CD4-positive, alpha-beta T cell (primary cell): ENCODE measurements at regions not wholly inside any gene's neighbourhood (a gene's known extent, or its start where the extent isn't known, plus 50 kb on each side); places are given as distances from the start of the nearest gene placed in this dataset.

Experiments
- ATAC-seq: fragments of 200-7000 bp; cut with Tn5 transposase; one replicate; pipeline ENCODE4 v1.10.0; 2022; ENCODE audit warnings: mild to moderate bottlenecking; ENCODE audit not compliant: poor library complexity
- CTCF ChIA-PET: fragments of 350-600 bp; sonication (Branson Sonifier 250); formaldehyde crosslinking; loops from one replicate; lab custom pipeline; 2021; ENCODE audit warnings: antibody characterized with exemption, inconsistent platforms; lab: Charles Lee
- POLR2A ChIA-PET: fragments of 350-600 bp; sonication (Branson Sonifier 250); formaldehyde crosslinking; loops from one replicate; lab custom pipeline; 2021; ENCODE audit warnings: antibody characterized with exemption, inconsistent platforms; lab: Charles Lee
- DNase-seq, 14 experiments: peaks; one replicate each; pipeline ENCODE4 v3.0.0-alpha.2; 2013 to 2020; ENCODE audit warnings: mixed read lengths in 2 of 14
- H3K27ac ChIP-seq, 2 donors: one replicate each; pipeline versions ENCODE4 v1.5.1 to v1.7.0; 2013; ENCODE audit warnings: low read length in 2 of 2, low read depth in 1 of 2, mild to moderate bottlenecking in 1 of 2
- H3K27me3 ChIP-seq, 2 experiments: 1 replicate in 1 of 2; 2 replicates in 1 of 2; pipeline versions ENCODE4 v1.6.1 to v1.7.0; 2013; ENCODE audit warnings: low read length in 2 of 2, control low read depth in 1 of 2, mild to moderate bottlenecking in 1 of 2, moderate library complexity in 1 of 2; ENCODE audit not compliant: insufficient read depth in 2 of 2, control insufficient read depth in 1 of 2
- H3K36me3 ChIP-seq: one replicate; pipeline ENCODE4 v1.6.1; 2013; ENCODE audit warnings: low read length, control low read depth; ENCODE audit not compliant: insufficient read depth
- H3K4me1 ChIP-seq: one replicate; pipeline ENCODE4 v1.6.1; 2013; ENCODE audit warnings: low read length, control low read depth; ENCODE audit not compliant: insufficient read depth
- H3K4me3 ChIP-seq: one replicate; pipeline ENCODE4 v1.5.1; 2013; ENCODE audit warnings: mild to moderate bottlenecking, low read length, moderate library complexity
- H3K9me3 ChIP-seq, 2 experiments: 1 replicate in 1 of 2; 2 replicates in 1 of 2; pipeline versions ENCODE4 v1.6.1 to v1.7.0; 2013; ENCODE audit warnings: low read length in 2 of 2, mild to moderate bottlenecking in 2 of 2, control low read depth in 1 of 2, moderate library complexity in 1 of 2; ENCODE audit not compliant: control insufficient read depth in 1 of 2, insufficient read depth in 1 of 2
- H3K27ac Mint-ChIP-seq: one replicate; pipeline ENCODE4 v1.8.0; 2020; ENCODE audit warnings: mixed read lengths
- H3K27me3 Mint-ChIP-seq: one replicate; pipeline ENCODE4 v1.8.0; 2021; ENCODE audit warnings: mixed read lengths
- H3K36me3 Mint-ChIP-seq: one replicate; pipeline ENCODE4 v1.8.0; 2021; ENCODE audit warnings: low read depth, mixed read lengths
- H3K4me1 Mint-ChIP-seq: one replicate; pipeline ENCODE4 v1.8.0; 2021; ENCODE audit warnings: low read depth, mixed read lengths
- H3K4me3 Mint-ChIP-seq: one replicate; pipeline ENCODE4 v1.8.0; 2020; ENCODE audit warnings: mild to moderate bottlenecking, mixed read lengths
- H3K9me3 Mint-ChIP-seq: one replicate; pipeline ENCODE4 v1.8.0; 2020; ENCODE audit warnings: mixed read lengths
- intact Hi-C, 2 experiments: fragments of 100-400 bp; cut with DNase I in 1 of 2; cut with micrococcal nuclease in 1 of 2; formaldehyde crosslinking; loops; one replicate each; pipeline versions ENCODE4 v1.15.1 to v1.9.0; 2023 to 2025; cut with DNase I, micrococcal nuclease
- TF ChIP-seq, protein P1 (sequence below): fragments of 200-600 bp; IDR thresholded peaks from one replicate; pipeline ENCODE4 v1.8.0; 2022; ENCODE audit warnings: antibody characterized with exemption, mild to moderate bottlenecking

GRCh38 chr12:97292588-97292987 lies 170.0 kb upstream of the RMST start:
- Histone ChIP-seq H3K9me3 (peaks cover 0 to 11% of the 10 kb centered on the region in 2 experiments), H3K4me3 (no peak overlapping the region), H3K27me3 (no peaks in the 10 kb centered on the region), H3K27ac (no peak overlapping the region), H3K4me1 (no peaks in the 10 kb centered on the region), H3K36me3 (no peaks in the 10 kb centered on the region)
- Mint-ChIP-seq H3K27ac (no peak overlapping the region), H3K36me3 (no peaks in the 10 kb centered on the region), H3K4me1 (no peaks in the 10 kb centered on the region), H3K27me3 (peaks cover 9% of the 10 kb centered on the region), H3K9me3 (peaks cover 8% of the 10 kb centered on the region), H3K4me3 (no peak overlapping the region)
- ChIA-PET CTCF (no interaction called here), POLR2A (no interaction called here)
- ATAC-seq (no peak), DNase-seq (no peak)
- TF ChIP-seq, protein P1, sequence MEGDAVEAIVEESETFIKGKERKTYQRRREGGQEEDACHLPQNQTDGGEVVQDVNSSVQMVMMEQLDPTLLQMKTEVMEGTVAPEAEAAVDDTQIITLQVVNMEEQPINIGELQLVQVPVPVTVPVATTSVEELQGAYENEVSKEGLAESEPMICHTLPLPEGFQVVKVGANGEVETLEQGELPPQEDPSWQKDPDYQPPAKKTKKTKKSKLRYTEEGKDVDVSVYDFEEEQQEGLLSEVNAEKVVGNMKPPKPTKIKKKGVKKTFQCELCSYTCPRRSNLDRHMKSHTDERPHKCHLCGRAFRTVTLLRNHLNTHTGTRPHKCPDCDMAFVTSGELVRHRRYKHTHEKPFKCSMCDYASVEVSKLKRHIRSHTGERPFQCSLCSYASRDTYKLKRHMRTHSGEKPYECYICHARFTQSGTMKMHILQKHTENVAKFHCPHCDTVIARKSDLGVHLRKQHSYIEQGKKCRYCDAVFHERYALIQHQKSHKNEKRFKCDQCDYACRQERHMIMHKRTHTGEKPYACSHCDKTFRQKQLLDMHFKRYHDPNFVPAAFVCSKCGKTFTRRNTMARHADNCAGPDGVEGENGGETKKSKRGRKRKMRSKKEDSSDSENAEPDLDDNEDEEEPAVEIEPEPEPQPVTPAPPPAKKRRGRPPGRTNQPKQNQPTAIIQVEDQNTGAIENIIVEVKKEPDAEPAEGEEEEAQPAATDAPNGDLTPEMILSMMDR: no peak
- intact Hi-C loops: no loop called here

DNA sequence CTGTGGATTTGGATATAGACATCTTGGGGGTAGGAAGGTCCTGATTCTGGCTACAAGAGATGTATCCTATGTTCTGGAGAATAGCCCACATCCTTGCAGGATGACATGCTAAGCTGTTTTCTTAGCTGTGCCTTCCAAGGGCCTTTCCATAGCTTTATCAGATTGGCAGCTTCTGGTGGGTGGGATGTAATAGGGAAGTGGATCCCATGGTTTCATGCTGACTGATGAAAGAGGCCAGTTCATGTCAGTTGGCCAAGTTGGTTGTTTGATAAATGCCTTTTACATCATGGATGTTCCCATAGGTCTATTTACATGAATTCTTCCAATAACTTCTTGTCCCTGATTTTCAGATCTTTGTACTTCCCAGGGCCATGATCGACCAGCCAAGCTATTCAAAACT lies 169.1 kb upstream of the RMST start:
- Histone ChIP-seq H3K36me3 (no peaks in the 10 kb centered on the region), H3K9me3 (peaks cover 0 to 11% of the 10 kb centered on the region in 2 experiments), H3K4me3 (no peak overlapping the region), H3K27ac (no peak overlapping the region), H3K27me3 (no peaks in the 10 kb centered on the region), H3K4me1 (no peaks in the 10 kb centered on the region)
- DNase-seq (no peak), ATAC-seq (no peak)
- Mint-ChIP-seq H3K4me3 (no peak overlapping the region), H3K4me1 (no peaks in the 10 kb centered on the region), H3K36me3 (no peaks in the 10 kb centered on the region), H3K9me3 (peaks cover 8% of the 10 kb centered on the region), H3K27me3 (peaks cover 15% of the 10 kb centered on the region), H3K27ac (no peak overlapping the region)
- CTCF ChIA-PET: no interaction called here
- intact Hi-C loops: no loop called here
- TF ChIP-seq, protein P1: no peak
- POLR2A ChIA-PET: no interaction called here

GRCh38 chr12:97299847-97300246 lies 162.8 kb upstream of the RMST start:
- TF ChIP-seq, protein P1: no peak
- H3K9me3 Mint-ChIP-seq: peaks cover 4% of the 10 kb centered on the region
- H3K4me3 Mint-ChIP-seq: no peak overlapping the region
- ChIA-PET POLR2A (no interaction called here), CTCF (no interaction called here)
- Histone ChIP-seq H3K4me1 (no peaks in the 10 kb centered on the region), H3K27me3 (no peaks in the 10 kb centered on the region), H3K36me3 (no peaks in the 10 kb centered on the region), H3K4me3 (no peak overlapping the region), H3K27ac (no peak overlapping the region), H3K9me3 (peaks cover 0 to 9% of the 10 kb centered on the region in 2 experiments)
- H3K4me1 Mint-ChIP-seq: no peaks in the 10 kb centered on the region
- intact Hi-C loops: loop anchor here in 1 of 2 experiments (10.0 kb wide), 1 partner anchor 315 kb away; no protein-coding TSS in a partner anchor
- H3K27me3 Mint-ChIP-seq: peaks cover 33% of the 10 kb centered on the region
- DNase-seq (no peak), ATAC-seq (no peak)
- H3K27ac Mint-ChIP-seq: no peak overlapping the region
- no peaks in the 10 kb centered on the region for H3K36me3 Mint-ChIP-seq
